Brain microvascular endothelial cell (primary cell): ENCODE measurements at regions not wholly inside any gene's neighbourhood (a gene's known extent, or its start where the extent isn't known, plus 50 kb on each side); places are given as distances from the start of the nearest gene placed in this dataset.

Experiments
- DNase-seq: peaks from one replicate; pipeline ENCODE4 v3.0.0-alpha.2; 2020
- H3K27ac ChIP-seq: fragments of 250-450 bp; sonication (Bioruptor Pico); 2 replicates; pipeline ENCODE4 v1.5.1; 2020; ENCODE audit warnings: mild to moderate bottlenecking, moderate library complexity
- H3K27me3 ChIP-seq: fragments of 250-450 bp; sonication (Bioruptor Pico); replicated peaks from 2 replicates; pipeline ENCODE4 v1.5.1; 2020; ENCODE audit warnings: mild to moderate bottlenecking
- H3K36me3 ChIP-seq: fragments of 250-450 bp; sonication (Bioruptor Pico); replicated peaks from 2 replicates; pipeline ENCODE4 v1.5.1; 2020; ENCODE audit warnings: mild to moderate bottlenecking
- H3K4me3 ChIP-seq: 2 replicates; pipeline ENCODE4 v1.5.1; 2011; ENCODE audit warnings: low read depth, mild to moderate bottlenecking, control low read depth, low read length, moderate library complexity
- in situ Hi-C: cut with HindIII; loops from 2 replicates; pipeline ENCODE4 v1.10.0; 2017; ENCODE audit warnings: low sequenced_read_pairs, low pct_ligation_motif_present
- TF ChIP-seq, protein P1 (sequence below): IDR thresholded peaks from 2 replicates; pipeline ENCODE4 v1.5.1; 2011; ENCODE audit warnings: low read depth, mild to moderate bottlenecking, moderate library complexity, low read length, control low read depth, inconsistent platforms; ENCODE audit errors: missing control alignments

GRCh38 chr2:223107825-223108224 is 55.8 kb downstream of the KCNE4 start:
- Histone ChIP-seq H3K4me3 (no peak overlapping the region), H3K36me3 (no peaks in the 10 kb centered on the region), H3K27me3 (no peaks in the 10 kb centered on the region), H3K27ac (no peak overlapping the region)
- TF ChIP-seq, protein P1, sequence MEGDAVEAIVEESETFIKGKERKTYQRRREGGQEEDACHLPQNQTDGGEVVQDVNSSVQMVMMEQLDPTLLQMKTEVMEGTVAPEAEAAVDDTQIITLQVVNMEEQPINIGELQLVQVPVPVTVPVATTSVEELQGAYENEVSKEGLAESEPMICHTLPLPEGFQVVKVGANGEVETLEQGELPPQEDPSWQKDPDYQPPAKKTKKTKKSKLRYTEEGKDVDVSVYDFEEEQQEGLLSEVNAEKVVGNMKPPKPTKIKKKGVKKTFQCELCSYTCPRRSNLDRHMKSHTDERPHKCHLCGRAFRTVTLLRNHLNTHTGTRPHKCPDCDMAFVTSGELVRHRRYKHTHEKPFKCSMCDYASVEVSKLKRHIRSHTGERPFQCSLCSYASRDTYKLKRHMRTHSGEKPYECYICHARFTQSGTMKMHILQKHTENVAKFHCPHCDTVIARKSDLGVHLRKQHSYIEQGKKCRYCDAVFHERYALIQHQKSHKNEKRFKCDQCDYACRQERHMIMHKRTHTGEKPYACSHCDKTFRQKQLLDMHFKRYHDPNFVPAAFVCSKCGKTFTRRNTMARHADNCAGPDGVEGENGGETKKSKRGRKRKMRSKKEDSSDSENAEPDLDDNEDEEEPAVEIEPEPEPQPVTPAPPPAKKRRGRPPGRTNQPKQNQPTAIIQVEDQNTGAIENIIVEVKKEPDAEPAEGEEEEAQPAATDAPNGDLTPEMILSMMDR, result no peak
- DNase-seq, result no peak
- in situ Hi-C loops, result no loop called here

GRCh38 chr2:223108351-223109050 is 56.5 kb downstream of the KCNE4 start:
- peak; percentile 18 for DNase-seq
- TF ChIP-seq, protein P1, result no peak
- Histone ChIP-seq H3K4me3 (no peak overlapping the region), H3K27ac (peak overlapping the region; percentile 57), H3K27me3 (no peaks in the 10 kb centered on the region), H3K36me3 (no peaks in the 10 kb centered on the region)
- in situ Hi-C loops, result no loop called here

GRCh38 chr2:223109341-223109740 is 57.4 kb downstream of the KCNE4 start:
- Histone ChIP-seq H3K27me3 (no peaks in the 10 kb centered on the region), H3K36me3 (no peaks in the 10 kb centered on the region), H3K4me3 (no peak overlapping the region), H3K27ac (peak overlapping the region; percentile 57)
- in situ Hi-C loops, result no loop called here
- TF ChIP-seq, protein P1, result no peak
- peak; percentile 72 for DNase-seq

- Histone ChIP-seq H3K36me3 (no peaks in the 10 kb centered on the region), H3K27ac (no peak overlapping the region), H3K4me3 (no peak overlapping the region), H3K27me3 (no peaks in the 10 kb centered on the region)
- peak; percentile 32 for DNase-seq
- in situ Hi-C loops, result no loop called here
- TF ChIP-seq, protein P1, result no peak
Measured at GRCh38 chr2:223113161-223113560, 61.2 kb downstream of the KCNE4 start.

- TF ChIP-seq, protein P1, result no peak
- H3K27me3 ChIP-seq, result no peaks in the 10 kb centered on the region
- no peak for DNase-seq
- no peak overlapping the region for H3K4me3 ChIP-seq
- peak overlapping the region; percentile 33 for H3K27ac ChIP-seq
- in situ Hi-C loops, result no loop called here
- H3K36me3 ChIP-seq, result no peaks in the 10 kb centered on the region
Measured at GRCh38 chr2:223114170-223114569, 62.2 kb downstream of the KCNE4 start.

DNA sequence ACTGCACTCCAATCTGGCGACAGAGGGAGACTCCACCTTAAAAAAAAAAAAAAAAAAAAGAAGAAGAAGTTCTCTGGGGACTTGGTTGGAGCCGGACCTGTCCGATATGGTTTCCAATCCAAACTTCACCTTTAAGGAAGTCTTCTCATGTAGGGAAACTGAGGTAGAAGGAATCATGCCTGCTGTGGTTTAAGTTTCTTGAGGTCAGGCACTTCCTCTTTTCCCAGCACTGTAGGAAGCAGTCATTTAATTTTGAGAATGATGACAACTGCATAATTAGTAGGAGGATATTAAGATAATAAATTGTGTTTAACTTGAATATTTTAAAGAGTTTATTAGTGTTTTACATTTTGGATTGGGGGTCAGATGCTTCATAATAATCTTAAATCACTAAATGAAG is 62.9 kb downstream of the KCNE4 start:
- no peak overlapping the region for H3K27ac ChIP-seq
- H3K4me3 ChIP-seq, result no peak overlapping the region
- in situ Hi-C loops, result no loop called here
- H3K36me3 ChIP-seq, result no peaks in the 10 kb centered on the region
- TF ChIP-seq, protein P1, result no peak
- DNase-seq, result no peak
- no peaks in the 10 kb centered on the region for H3K27me3 ChIP-seq
